HG02885 (cell line): ENCODE measurements at regions not wholly inside any gene's neighbourhood (a gene's known extent, or its start where the extent isn't known, plus 50 kb on each side); places are given as distances from the start of the nearest gene placed in this dataset.
"Not testable (repeated sequence)": the region's sequence is repeated elsewhere in the genome, so short reads cannot be mapped to it uniquely, and the experiment has no call there.

Experiments used
- ATAC-seq: cut with Tn5 transposase; IDR thresholded peaks from one replicate; pipeline ENCODE4 v1.9.1; 2021; ENCODE audit warnings: mild to moderate bottlenecking; ENCODE audit not compliant: unreplicated experiment, poor library complexity

GRCh38 chr5:167339205-167339604, 952.2 kb upstream of the WWC1 start:
- ATAC-seq, result no peak

GRCh38 chr5:167346461-167346860, 945.0 kb upstream of the WWC1 start:
- no peak for ATAC-seq

- no peak for ATAC-seq
Observed at GRCh38 chr5:167348251-167348926, 943.1 kb upstream of the WWC1 start.

- no peak for ATAC-seq
Observed at GRCh38 chr5:167348980-167349379, 942.5 kb upstream of the WWC1 start.

GRCh38 chr5:167351316-167351715, 940.1 kb upstream of the WWC1 start:
- ATAC-seq, result no peak

- ATAC-seq, result no peak
Observed at GRCh38 chr5:167352801-167353200, 938.6 kb upstream of the WWC1 start.

GRCh38 chr5:167355346-167355745, 936.1 kb upstream of the WWC1 start:
- no peak for ATAC-seq

- ATAC-seq, result no peak
Observed at GRCh38 chr5:167356374-167356773, 935.1 kb upstream of the WWC1 start.

GRCh38 chr5:167358868-167359492, 932.5 kb upstream of the WWC1 start:
- ATAC-seq, result no peak

GRCh38 chr5:167361795-167362194, 929.6 kb upstream of the WWC1 start:
- ATAC-seq, result no peak

GRCh38 chr5:167363065-167363464, 928.4 kb upstream of the WWC1 start:
- ATAC-seq, result no peak

GRCh38 chr5:167375125-167375524, 916.3 kb upstream of the WWC1 start:
- no peak for ATAC-seq

- ATAC-seq, result no peak
Observed at GRCh38 chr5:167378894-167379723, 912.3 kb upstream of the WWC1 start.

GRCh38 chr5:167381457-167381856, 910.0 kb upstream of the WWC1 start:
- ATAC-seq, result no peak

- ATAC-seq, result no peak
Observed at GRCh38 chr5:167389537-167389936, 901.9 kb upstream of the WWC1 start.

GRCh38 chr5:167391286-167391685, 900.2 kb upstream of the WWC1 start:
- not testable (repeated sequence) for ATAC-seq

GRCh38 chr5:167392240-167392639, 899.2 kb upstream of the WWC1 start:
- ATAC-seq, result no peak

- no peak for ATAC-seq
Observed at GRCh38 chr5:167393358-167393757, 898.1 kb upstream of the WWC1 start.

GRCh38 chr5:167402671-167403070, 888.8 kb upstream of the WWC1 start:
- ATAC-seq, result no peak

- ATAC-seq, result no peak
Observed at GRCh38 chr5:167406513-167406912, 884.9 kb upstream of the WWC1 start.

GRCh38 chr5:167412556-167412955, 878.9 kb upstream of the WWC1 start:
- ATAC-seq, result no peak
